OCI-LY3 (cell line): ENCODE measurements at regions not wholly inside any gene's neighbourhood (a gene's known extent, or its start where the extent isn't known, plus 50 kb on each side); places are given as distances from the start of the nearest gene placed in this dataset.

Experiments used
- CTCF ChIP-seq: fragments of 200-600, 300-600 bp; sonication (generic); IDR thresholded peaks from 2 replicates; pipeline ENCODE4 v1.5.1; 2014; ENCODE audit warnings: antibody characterized with exemption, low read length, low read depth
- EZH2phosphoT487 ChIP-seq: fragments of 200-600 bp; shearing (Covaris generic); IDR thresholded peaks from 2 replicates; pipeline ENCODE4 v1.6.1; 2018; ENCODE audit warnings: antibody characterized with exemption, mixed run types, low read depth

GRCh38 chrX:859329-859728 is 228.7 kb downstream of the SHOX start:
- TF ChIP-seq CTCF (no peak), EZH2phosphoT487 (no peak)
